ENCODE measurements at regions not wholly inside any gene's neighbourhood (a gene's known extent, or its start where the extent isn't known, plus 50 kb on each side); places are given as distances from the start of the nearest gene placed in this dataset.

- intact Hi-C loops (cut with DNase I; ENCODE audit: low total_unique reads): no loop called here
These were observed 164.4 kb downstream of the DDX1 start for GRCh38 chr2:15756011-15756550.

GRCh38 chr2:15756882-15757819 is 165.5 kb downstream of the DDX1 start:
- Histone ChIP-seq H3K27ac (no peak overlapping the region), H3K4me3 (no peak overlapping the region), H3K36me3 (no peaks in the 10 kb centered on the region), H3K27me3 (no peaks in the 10 kb centered on the region), H3K4me1 (no peaks in the 10 kb centered on the region), H3K9me3 (no peaks in the 10 kb centered on the region)
- 76 to 84% methylated on average over 5 to 10 of the region's 10 CpGs for WGBS, 2 donors (ENCODE audit: low coverage in 1 of 2)
- in situ Hi-C loops (cut with MboI; ENCODE audit: low pct_ligation_motif_present in 1 of 4, low pct_unique_long_range_greater_than_20kb in 1 of 4, low sequenced_read_pairs in 3 of 4) (no loop called here), intact Hi-C loops (cut with DNase I; ENCODE audit: low total_unique reads) (no loop called here)
- TF ChIP-seq POLR2AphosphoS5 (IDR thresholded peaks at IDR 0.05): no peak
- no peak for TF ChIP-seq CTCF (IDR thresholded peaks at IDR 0.05)
- no peak for TF ChIP-seq POLR2A (IDR thresholded peaks at IDR 0.05)
- TF ChIP-seq EP300 (IDR thresholded peaks at IDR 0.05; ENCODE audit: low read depth): no peak
- DNase-seq: no peak

More at GRCh38 chr2:15756011-15756550, 164.4 kb downstream of the DDX1 start:
- no peaks in the 10 kb centered on the region for H3K9me3 ChIP-seq
- no peaks in the 10 kb centered on the region for H3K36me3 ChIP-seq
- in situ Hi-C loops (cut with MboI; ENCODE audit: low pct_ligation_motif_present in 1 of 4, low pct_unique_long_range_greater_than_20kb in 1 of 4, low sequenced_read_pairs in 3 of 4): no loop called here
- TF ChIP-seq CTCF (IDR thresholded peaks at IDR 0.05): no peak
- TF ChIP-seq EP300 (IDR thresholded peaks at IDR 0.05; ENCODE audit: low read depth): no peak
- no peak for TF ChIP-seq POLR2AphosphoS5 (IDR thresholded peaks at IDR 0.05)
- H3K4me1 ChIP-seq: no peaks in the 10 kb centered on the region
- no peaks in the 10 kb centered on the region for H3K27me3 ChIP-seq
- H3K27ac ChIP-seq: no peak overlapping the region
- DNase-seq: no peak
- WGBS, 2 donors (ENCODE audit: low coverage in 1 of 2): 81 to 93% methylated on average over 2 of the region's 2 CpGs
- no peak overlapping the region for H3K4me3 ChIP-seq

GRCh38 chr2:15757820-15758586 is 166.3 kb downstream of the DDX1 start:
- Histone ChIP-seq H3K9me3 (no peaks in the 10 kb centered on the region), H3K36me3 (no peaks in the 10 kb centered on the region), H3K4me1 (no peaks in the 10 kb centered on the region), H3K27ac (no peak overlapping the region), H3K4me3 (no peak overlapping the region), H3K27me3 (no peaks in the 10 kb centered on the region)
- no peak for TF ChIP-seq POLR2AphosphoS5 (IDR thresholded peaks at IDR 0.05)
- intact Hi-C loops (cut with DNase I; ENCODE audit: low total_unique reads): no loop called here
- DNase-seq: no peak
- in situ Hi-C loops (cut with MboI; ENCODE audit: low pct_ligation_motif_present in 1 of 4, low pct_unique_long_range_greater_than_20kb in 1 of 4, low sequenced_read_pairs in 3 of 4): no loop called here
- WGBS, 2 donors (ENCODE audit: low coverage in 1 of 2): 91 to 95% methylated on average over 3 to 8 of the region's 8 CpGs

GRCh38 chr2:15758848-15759247 is 167.2 kb downstream of the DDX1 start:
- no peak for TF ChIP-seq CTCF (IDR thresholded peaks at IDR 0.05)
- TF ChIP-seq EP300 (IDR thresholded peaks at IDR 0.05; ENCODE audit: low read depth): no peak
- no peak for TF ChIP-seq POLR2A (IDR thresholded peaks at IDR 0.05)
- TF ChIP-seq POLR2AphosphoS5 (IDR thresholded peaks at IDR 0.05): no peak
- Histone ChIP-seq H3K27me3 (no peaks in the 10 kb centered on the region), H3K9me3 (no peaks in the 10 kb centered on the region), H3K4me1 (no peaks in the 10 kb centered on the region), H3K27ac (no peak overlapping the region), H3K36me3 (no peaks in the 10 kb centered on the region), H3K4me3 (no peak overlapping the region)
- intact Hi-C loops (cut with DNase I; ENCODE audit: low total_unique reads): no loop called here
- no peak for DNase-seq
- in situ Hi-C loops (cut with MboI; ENCODE audit: low pct_ligation_motif_present in 1 of 4, low pct_unique_long_range_greater_than_20kb in 1 of 4, low sequenced_read_pairs in 3 of 4): no loop called here
- WGBS, 2 donors (ENCODE audit: low coverage in 1 of 2): 92 to 96% methylated on average over 4 to 7 of the region's 7 CpGs

All from transverse colon (tissue), 4 donors.